GM10266 (cell line): ENCODE measurements at regions not wholly inside any gene's neighbourhood (a gene's known extent, or its start where the extent isn't known, plus 50 kb on each side); places are given as distances from the start of the nearest gene placed in this dataset.

Experiments
- DNase-seq: peaks from one replicate; pipeline ENCODE4 v3.0.0; 2012; ENCODE audit errors: extremely low spot score
- TF ChIP-seq, protein P1 (sequence below): IDR thresholded peaks from 2 replicates; pipeline ENCODE4 v1.5.1; 2012; ENCODE audit warnings: mild to moderate bottlenecking, low read depth; ENCODE audit not compliant: control insufficient read depth, insufficient read depth; ENCODE audit errors: missing control alignments

DNA sequence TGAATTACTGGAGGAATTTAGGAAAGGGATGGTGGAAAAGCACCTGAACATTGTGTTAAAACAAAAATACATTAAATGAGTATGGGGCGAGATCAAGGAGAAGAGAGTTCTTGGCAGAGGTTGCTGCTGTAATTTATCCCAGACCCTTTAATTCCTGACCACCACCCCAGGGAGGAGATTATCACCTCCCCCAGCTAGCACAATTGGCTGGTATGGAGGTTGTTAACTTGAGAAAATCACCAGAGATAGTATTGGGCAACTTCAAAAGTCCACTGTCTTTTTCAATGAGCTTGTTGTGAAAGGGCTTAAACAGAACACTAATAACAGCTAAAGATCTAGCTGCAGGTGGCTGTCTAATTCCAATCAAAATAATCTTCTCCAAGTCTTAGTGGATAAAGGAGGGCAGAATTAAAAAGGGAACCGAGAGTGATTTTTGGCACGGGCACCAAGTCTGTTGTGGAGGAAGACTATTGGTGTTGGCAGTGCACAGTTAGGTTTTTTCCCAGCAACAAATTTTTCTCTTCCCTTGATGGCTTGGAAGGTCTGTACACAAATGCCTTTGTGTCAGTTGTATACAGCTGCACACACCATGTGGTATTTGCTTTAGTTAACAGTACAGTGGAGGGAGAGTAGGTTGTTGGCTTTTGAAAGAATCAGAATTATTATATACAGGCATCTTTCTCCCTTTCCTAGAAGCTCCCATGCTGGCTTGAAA lies 289.5 kb downstream of the SLC4A3 start:
- no peak for DNase-seq
- TF ChIP-seq, protein P1, sequence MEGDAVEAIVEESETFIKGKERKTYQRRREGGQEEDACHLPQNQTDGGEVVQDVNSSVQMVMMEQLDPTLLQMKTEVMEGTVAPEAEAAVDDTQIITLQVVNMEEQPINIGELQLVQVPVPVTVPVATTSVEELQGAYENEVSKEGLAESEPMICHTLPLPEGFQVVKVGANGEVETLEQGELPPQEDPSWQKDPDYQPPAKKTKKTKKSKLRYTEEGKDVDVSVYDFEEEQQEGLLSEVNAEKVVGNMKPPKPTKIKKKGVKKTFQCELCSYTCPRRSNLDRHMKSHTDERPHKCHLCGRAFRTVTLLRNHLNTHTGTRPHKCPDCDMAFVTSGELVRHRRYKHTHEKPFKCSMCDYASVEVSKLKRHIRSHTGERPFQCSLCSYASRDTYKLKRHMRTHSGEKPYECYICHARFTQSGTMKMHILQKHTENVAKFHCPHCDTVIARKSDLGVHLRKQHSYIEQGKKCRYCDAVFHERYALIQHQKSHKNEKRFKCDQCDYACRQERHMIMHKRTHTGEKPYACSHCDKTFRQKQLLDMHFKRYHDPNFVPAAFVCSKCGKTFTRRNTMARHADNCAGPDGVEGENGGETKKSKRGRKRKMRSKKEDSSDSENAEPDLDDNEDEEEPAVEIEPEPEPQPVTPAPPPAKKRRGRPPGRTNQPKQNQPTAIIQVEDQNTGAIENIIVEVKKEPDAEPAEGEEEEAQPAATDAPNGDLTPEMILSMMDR = no peak

DNA sequence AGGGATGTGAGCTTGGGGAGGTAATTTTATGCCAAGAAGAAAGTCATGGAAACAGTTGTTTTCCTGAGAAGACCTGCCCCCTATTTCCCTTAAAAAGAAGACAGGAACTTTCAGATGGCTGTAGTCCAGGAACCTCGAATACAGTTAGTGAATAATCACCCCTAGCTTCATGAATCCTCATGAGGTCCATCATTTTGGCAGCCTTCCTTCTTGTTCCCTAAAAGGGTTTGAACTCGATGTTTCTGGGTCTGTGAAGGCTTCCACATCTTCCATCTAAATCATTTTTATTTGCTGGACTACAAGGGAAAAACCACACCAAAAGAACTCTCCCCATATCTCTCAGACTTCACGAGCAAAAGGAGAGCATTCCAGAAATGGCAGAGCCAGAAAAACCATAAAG lies 290.8 kb downstream of the SLC4A3 start:
- TF ChIP-seq, protein P1 = no peak

DNA sequence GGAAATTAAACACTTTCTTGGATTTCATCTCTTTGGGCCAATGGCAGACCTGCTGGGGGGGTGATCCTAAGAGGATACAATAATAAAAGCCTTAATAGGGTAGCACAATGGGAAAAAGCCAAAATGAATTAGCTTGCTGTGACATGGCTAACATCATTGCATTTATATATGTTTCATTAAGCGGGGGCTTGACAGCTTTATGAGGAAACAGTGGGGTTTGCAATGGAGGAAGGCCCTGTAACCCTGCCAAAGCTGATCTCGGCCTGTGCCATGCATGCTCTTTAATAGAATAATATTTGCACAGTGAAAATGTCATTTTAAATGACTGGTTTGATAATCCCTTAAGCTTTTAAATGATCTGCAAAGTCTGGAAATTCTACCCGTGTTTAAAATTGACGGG lies 291.5 kb downstream of the SLC4A3 start:
- TF ChIP-seq, protein P1 = no peak
- DNase-seq = no peak

More for the DNA sequence above, 290.8 kb downstream of the SLC4A3 start:
- DNase-seq = no peak

DNA sequence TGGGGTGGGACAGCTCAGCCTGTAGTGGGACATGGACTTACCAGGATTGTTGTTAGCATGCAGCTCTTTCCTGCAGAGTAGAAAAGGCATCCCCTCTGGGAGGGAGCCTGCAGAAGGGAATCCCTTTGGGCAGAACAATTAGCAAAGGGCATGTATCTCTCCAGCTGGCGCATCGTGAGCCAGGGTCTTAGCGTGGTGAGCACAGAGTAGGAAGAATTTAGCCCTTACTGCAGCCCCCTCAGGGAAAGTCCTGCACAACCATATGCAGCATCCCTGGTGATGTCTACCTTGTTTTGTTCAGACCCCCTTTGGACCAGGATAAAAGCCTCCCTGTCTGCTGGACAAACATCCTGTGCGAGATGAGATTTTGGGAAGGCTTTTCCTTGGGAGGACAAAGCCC lies 292.1 kb downstream of the SLC4A3 start:
- TF ChIP-seq, protein P1 = no peak

DNA sequence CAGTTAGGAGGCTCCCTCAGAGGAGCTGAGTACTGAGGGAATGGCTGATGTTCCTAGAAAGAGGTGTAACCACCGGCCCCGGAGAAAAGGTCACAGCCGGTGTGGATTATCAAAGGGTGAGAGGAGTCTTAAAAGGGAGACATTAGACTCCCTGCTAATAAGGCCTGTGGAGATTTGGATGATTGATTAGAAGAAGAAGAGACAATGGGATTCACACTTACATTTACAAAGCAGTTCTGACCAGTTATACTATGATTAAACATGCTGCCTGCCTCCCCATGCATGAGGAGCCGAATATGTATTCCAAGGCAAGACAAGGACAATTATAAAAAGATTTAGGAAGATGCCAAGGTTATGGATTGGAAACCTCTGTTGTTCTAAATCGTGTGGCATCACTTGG lies 302.4 kb downstream of the SLC4A3 start:
- DNase-seq = no peak
- TF ChIP-seq, protein P1 = no peak

More for the DNA sequence above, 292.1 kb downstream of the SLC4A3 start:
- DNase-seq = no peak

DNA sequence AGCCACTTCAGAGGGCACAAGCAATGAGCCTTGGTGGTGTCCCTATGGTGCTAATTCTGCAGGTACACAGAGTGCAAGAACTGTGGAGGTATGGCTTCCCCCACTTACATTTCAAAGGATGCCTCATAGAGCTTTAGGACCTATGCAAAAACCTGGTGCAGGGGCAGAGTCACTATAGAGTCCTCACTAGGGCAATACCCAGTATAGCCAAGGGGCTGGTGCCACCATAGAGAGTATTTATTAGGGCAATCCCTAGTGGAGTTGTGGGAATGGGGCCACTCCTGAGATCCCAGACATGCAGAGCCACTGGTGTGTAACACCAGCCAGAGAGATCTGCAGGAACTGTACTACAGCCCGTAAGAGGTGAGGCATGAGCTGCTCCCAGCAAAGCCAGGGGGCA lies 312.2 kb downstream of the SLC4A3 start:
- TF ChIP-seq, protein P1 = no peak
- no peak for DNase-seq

DNA sequence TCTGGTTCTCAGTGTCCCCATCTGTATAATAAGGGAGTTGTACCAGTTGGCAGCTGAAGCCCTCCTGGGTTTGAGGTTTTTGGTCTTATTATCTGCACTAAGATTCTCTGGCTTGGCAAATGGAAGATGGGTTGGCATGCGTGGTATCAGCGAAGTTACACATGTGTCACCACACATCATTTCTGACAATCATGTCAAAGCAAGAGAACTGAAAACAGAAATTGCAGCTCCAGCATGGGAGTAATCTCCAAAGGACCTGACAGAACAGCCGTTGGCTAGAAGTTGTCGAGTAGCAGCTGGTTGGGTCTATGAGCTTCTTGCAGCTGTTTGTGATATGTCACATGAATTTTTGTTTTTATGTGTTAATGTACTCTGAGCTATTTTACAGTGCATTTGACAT lies 317.4 kb downstream of the SLC4A3 start:
- TF ChIP-seq, protein P1 = no peak
- no peak for DNase-seq
